Nucleus accumbens (tissue), 56 donors: ENCODE measurements at regions not wholly inside any gene's neighbourhood (a gene's known extent, or its start where the extent isn't known, plus 50 kb on each side); places are given as distances from the start of the nearest gene placed in this dataset.

ENCODE experiments used
- DNase-seq, 56 donors: peaks; one replicate each; lab custom pipeline; 2025; lab: John Stamatoyannopoulos, UW

DNA sequence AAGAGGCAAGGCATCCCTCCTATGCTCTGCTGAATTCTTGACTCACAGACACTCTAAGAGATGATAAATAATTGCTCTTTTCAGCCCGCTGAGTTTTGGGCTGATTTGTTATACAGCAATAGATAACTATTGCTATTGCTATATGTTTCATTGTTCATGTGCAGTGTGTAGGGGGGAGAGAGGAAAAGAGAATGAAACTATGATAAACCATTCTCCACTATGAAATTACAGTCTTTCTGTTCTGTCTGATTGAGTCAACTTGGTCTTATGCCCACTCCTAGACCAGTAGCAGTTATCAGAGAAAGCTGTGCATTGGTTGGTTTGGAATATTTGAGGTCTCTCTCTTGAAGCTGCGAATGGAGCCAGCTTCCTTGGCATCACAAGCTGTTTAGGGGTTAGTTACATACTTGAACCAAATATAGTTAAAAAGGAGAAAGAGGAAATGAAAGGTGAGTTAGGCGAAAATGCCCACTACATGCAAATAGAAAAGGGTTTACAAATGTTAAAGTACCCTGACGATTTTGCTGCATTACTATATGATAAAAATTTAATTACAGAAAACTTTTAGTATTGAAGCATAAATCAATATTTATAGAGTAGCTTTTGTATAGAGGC lies 136.3 kb upstream of the ACTBL2 start:
- DNase-seq: no peak

DNA sequence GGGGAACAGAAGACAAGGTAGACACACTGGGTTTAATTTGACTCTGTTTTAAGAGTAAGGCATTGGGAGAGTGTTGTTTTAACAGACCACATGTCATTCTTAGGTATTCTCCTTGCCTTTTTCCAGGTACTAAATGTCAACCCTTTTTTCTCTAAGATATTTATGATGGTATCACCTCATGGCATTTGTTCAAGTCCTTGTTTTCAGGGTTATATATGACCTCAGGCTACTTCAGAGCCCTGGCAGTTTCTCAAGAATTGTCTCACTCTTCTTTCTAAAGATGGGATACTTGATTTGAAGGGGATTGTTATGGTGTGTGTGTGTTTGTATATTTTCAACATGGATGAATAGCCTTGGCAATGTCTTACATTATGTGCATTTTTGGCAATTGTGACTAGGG lies 131.1 kb upstream of the ACTBL2 start:
- no peak for DNase-seq

DNA sequence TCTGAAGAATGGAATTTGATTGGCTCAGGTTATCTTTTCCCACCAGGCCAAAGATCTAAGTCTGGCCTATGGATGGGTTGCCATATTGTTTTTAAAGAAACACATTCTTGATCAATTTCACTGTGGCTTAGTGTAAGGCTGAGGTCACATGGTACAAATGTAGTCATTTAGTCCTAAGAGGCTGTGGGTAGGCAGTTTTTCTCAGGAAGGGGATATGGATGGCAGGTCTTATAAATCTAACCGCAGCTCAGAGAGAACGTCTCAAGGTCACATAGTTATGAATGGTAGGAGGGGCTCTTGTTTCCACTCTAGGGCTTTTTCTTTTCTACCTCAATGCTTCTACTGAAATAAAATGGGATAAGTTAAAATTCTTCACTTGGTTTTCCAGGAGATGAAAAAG lies 128.6 kb upstream of the ACTBL2 start:
- no peak for DNase-seq

DNA sequence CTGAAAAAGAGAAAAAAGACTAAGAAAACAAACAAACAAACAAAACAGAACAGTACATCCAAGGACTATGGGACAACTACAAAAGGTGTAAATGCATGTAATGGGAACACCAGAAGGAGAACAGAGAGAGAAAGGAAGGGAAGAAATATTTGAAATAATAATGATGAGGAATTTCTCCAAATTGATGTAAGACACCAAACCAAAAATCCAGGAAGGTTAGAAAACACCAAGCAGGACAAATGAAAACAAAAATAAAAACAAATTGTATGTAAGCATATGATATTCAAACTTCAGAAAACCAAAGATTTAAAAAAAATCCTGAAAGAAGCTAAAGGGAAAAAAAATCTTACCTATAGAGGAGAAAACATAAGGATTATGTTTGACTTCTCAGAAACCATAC lies 125.9 kb upstream of the ACTBL2 start:
- DNase-seq: no peak

DNA sequence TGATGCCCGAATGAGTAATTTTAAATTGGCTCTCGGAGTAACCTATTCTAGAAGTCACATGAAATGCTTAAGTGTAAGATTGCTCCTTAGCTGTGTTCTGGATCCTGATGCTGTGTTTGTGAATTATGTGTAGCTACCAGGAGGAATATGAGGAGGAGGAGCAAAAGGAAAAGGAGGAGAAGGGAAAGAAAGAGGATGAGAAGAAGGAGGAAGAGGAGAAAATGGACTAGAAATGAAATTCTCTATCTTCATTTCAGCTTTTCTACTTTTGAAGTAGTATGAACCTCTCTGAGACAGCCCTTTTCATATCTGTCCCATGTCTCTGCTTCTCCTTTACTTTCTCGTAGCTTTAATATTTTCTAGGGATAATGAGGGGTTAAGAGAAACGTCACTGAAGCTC lies 119.4 kb upstream of the ACTBL2 start:
- no peak for DNase-seq

DNA sequence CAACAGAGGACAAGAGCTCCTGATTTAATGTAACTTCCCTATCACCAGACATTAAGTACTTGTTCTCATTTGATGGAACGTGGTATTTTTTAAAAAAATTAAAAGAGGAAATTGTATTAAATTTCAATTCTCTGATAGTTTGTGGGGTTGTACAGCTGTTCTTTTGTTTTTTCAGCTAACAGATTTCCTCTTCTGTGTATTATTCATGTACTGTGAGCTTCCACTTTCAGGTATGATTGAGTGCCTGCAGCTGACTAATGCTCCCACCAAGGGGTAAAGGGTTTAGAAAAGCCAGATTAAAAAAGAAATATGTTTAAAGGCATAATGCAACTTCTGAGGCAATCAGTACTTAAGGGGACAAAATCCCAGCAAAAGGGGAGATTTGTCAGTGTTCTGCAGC lies 117.7 kb upstream of the ACTBL2 start:
- no peak for DNase-seq

DNA sequence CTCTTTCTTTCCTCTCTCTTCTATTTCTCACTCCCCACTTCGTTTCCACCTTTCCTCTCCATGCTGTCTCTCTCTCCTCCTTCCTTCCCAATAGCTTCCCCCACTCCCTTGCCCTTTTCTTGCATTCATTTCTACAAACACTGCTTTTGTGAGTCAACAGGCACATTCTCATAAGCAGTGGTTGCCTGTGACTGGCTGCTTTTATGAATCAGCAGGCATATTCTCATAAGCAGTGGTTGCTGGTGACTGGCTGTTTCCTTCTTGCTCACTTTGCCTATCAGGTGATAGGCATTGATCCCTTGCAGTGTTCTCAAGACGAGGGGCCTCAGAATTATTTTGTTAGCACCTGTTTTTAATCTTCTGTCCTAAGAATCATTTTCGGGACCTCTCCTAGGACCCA lies 116.1 kb upstream of the ACTBL2 start:
- peak in 3 of 56 donors; percentile 5 to 33 (median 12) for DNase-seq

DNA sequence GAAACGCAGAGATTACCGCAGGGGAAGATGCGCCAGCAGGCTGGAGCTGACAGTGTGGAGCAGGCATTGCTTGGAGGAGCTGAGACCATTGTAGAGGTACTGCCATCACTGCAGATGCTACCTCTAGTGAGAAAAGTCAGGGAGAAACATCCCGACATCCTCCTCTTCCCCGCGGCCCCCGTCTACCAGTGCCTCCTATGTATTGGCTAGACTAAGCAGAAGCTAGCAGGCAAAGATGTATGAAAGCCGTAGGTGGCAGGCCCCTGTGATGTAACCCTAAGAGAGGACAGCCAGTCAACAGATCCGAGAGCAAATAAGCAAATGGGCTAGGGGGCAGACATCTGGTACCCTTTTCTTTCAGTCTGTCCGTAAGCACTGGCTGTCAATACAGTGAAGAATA lies 115.5 kb upstream of the ACTBL2 start:
- DNase-seq: peak in 3 of 56 donors; percentile 1 to 6 (median 6)

DNA sequence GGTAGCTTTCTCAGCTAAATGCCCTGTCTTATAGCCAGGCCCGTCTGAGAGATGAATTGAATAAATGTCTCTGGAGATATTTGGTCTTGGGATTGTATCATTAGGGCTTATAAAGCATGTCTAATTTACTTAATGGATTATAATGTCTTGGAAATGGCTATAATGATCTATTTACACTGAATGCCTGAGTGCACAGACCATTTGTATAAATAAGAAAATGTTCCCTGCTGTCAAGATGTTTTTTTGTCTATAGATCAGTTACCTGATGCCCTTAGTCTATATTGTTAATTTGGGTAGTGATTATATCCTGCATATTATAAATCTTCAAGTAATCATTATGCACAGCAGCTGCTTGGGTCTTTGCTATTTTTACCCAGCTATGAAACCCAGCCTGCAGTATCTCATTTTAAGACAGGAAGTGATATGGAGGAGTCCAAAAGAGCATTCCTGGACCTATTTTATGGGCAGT lies 112.9 kb upstream of the ACTBL2 start:
- DNase-seq: no peak

DNA sequence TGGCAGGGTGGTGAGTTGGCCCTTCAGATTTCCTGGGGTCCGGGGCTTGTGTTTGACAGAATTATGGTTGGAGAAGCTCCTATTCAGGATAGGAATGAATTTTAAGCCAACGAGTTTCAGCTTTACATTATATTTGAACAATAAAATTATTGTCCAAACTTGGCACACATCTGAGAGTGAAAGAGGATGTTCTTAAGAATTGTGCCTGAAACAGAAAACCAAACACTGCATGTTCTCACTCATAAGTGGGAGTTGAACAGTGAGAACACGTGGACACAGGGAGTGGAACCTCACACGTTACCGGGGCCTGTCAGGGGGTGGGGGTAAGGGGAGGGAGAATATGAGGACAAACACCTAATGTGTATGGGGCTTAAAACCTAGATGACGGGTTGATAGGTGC lies 111.8 kb upstream of the ACTBL2 start:
- DNase-seq: no peak

DNA sequence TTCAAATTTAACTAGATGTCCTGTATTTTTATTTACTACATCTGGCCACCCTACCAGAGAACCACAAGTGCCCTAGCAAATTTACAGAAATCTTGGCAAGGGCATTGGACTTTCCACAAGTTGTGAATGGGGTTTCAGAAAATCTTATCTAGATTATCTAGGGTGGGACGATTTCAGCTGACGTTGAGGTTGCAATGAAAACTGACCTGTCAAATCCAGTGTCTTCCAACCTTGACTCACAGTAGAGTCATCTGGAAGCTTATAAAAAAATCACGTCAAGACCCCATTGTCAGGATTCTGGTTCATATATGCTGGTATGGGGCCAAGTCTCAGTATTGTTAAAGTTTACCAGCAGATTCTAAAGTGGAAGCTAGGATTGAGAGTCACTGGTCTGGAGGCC lies 109.6 kb upstream of the ACTBL2 start:
- no peak for DNase-seq

DNA sequence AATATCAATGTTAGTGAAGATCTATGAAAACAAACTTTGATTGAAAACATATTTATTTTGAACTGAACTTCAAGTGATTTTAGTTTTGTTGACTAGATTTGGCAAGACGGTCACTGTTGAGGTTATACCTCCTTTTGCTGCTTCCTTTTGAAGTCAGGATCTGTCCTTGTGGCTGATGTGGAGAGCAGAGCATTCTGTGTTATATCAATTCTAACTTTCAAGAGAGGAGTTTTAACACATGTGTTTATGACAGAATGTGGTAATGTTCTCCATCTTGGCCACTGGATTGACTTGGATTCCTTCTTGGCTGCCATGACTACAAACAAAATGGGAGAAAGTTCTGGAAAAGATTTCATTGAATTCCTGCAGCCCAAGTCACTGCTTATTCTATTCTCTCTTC lies 104.0 kb upstream of the ACTBL2 start:
- no peak for DNase-seq

DNA sequence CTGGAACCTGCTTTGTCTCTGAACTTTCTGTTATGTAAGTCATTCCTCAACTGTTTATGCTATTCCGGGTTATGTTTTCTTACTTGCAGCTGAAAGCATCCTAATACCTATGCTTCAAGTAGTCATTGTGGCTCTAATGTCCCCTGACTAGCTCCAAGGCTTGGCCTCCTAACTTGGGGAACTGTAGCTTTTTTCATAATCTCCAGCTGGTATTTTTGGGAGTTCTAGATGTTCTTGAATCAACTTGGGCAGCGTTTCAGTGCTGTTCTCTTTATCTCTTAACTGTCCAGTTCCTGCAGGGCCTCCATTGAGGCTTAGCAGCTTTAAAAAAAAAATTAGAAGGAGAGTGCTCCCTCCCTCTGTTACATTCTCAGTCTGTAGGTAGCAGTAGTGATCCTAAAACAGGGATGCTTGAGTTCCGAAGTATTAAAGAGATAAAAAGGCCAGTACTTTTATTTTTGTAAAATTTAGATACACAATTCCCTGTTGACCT lies 100.0 kb upstream of the ACTBL2 start:
- no peak for DNase-seq

DNA sequence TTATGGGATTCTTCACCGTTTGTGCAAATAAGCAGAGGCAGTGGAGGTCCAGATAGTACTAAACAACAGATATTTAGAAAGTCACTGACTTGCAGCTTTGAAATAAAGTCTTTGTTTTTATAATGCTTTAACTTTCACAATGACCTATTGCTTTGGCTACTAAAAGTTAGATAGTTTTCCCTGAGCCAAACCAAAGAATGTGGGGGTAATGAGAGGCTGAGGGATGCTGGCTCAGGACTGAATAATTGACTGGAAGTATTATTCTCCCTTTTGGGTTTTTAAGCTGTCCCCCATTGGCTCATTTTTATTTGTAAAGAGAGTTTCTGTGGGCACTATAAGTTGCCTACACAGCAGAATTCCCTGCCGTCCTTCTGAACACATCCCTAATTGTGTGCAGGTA lies 99.2 kb upstream of the ACTBL2 start:
- DNase-seq: no peak

DNA sequence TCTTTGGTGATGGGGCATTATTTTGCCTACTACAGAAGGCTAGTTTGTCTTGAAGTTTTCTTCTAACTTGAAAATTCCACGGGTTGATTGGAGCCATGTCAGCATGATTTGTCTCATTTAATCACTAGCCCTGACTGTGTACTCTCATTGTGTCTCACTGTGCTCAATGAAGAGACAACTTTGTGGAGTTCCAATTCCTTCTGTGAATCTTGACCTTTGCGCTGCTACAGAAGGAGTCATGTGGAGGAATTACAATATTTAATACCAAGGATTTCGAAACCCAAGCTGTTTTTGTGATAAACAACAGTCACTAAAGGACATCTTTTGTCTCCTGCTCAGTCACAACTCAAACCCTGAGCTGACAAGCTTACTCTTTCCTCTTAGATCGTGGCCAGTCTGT lies 98.6 kb upstream of the ACTBL2 start:
- DNase-seq: no peak

DNA sequence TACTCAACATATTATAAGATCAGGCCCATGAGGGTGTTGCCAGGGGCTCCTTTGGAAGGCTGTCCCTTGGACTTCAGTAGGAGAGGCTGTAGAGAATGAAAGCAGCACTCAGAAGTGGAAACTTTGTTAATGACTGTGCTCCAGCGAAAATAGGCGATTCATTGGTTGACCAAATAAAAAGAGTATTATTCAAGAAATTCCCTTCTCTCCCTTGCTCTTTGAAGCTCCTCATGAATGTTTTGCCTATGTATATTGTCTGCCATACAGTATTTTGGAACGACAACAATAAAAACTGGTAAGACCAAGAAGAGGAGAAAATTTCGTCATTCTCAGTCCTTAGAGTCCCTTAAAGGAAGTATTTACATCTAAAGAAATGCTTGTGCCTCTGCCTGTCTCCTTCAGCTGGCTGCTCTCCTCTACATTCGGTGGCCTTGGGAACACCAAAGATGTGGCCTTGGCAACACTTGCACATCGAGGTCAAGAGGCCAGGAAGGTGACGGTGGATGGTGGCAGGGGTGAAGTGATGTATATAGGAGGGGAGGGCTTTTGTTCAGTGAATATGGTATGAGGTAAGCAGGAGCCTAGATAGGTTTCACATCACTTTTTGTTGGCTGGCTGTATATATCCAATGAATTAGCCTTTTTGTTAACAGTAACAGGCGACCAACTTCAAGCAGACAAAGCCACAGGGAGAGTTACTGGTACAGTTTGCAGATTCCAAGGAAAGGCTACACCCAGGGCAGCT lies 95.0 kb upstream of the ACTBL2 start:
- DNase-seq: no peak

DNA sequence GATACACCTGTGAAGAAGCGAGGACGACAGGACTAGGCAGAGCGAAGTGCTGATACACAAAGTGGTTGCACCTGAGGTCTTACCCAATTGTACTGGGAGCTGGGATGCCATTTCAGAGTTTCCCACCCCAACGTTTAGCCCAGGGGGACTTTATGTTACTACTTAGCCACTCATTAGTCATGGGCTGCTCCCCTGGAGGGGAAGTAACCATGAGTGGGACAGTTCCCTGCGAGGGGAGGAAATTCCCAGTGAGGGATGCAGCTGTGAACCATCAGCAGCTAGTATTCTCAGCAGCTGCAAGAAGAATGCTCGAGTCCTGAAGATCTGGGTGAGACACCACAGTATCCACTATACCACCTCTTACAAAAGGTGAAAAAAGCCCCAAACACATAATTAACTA lies 93.7 kb upstream of the ACTBL2 start:
- no peak for DNase-seq

DNA sequence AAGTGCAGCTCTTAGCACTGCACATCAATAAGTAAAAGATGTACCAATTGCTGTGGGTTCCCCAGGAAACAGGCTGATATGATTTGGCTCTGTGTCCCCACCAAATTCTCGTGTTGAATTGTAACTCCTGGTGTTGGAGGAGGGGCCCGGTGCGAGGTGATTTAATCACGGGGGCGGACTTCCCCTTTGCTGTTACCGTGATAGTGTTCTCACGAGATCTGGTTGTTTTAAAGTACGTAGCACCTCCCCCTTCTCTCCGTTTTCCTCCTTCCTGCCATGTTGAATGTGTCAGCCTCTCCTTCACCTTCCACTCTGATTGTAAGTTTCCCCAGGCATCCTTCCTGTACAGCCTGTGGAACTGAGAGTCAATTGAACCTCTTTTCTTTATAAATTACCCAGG lies 93.2 kb upstream of the ACTBL2 start:
- no peak for DNase-seq

DNA sequence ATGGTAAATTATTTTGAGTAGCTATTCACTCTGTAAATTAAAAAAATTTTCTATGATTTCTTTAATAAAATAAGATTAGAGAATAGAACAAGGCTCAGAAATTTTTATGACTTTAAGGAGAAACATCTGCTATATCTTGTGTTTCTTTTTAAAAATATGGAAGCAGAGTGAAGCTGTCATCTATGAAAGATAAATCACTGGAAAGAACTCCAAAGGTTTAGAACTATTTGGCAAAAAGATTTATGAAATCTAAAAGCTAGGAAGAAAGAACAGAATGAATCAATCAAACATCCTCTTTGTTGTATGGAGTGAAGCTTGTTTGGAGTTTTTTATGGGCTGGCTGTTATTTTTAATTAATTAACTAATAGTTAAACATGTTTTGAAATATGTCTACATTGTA lies 89.8 kb upstream of the ACTBL2 start:
- no peak for DNase-seq

DNA sequence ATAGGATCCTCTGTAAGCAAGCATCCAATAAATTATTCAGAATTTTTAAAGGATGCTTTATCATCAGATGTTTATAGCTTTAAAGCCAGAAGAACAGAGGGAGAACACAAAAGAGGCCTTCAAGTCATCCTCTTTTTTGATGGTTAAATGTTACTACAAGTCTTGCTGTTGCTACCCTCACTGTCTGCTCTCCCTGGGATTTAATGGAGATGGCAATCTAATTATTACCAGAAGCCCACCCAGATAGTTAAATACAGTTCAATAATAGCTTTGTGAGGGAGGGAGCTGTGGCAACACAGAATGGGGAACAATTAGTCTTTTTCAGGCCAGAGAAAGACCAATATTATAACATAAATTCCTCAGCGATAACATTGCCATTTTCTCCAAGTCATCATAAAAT lies 87.0 kb upstream of the ACTBL2 start:
- DNase-seq: no peak

DNA sequence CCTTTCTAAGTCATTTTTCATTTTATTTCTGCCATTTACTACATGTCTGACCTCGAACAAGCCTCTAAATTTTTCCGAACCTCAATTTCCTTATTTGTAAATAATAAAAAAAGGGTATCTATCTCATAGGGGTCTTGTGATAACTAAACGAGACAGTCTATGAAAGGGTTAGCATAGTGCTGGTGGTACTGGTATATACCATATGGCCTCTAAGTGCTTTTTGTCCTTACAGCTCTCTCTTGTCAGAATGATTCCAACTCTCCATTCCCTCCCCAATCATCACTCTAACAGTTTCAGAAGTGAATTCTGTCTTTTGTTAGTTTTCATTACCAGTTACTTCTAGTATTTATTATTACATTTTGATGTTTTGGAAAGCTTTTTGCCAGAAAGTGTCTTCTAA lies 85.5 kb upstream of the ACTBL2 start:
- DNase-seq: no peak

DNA sequence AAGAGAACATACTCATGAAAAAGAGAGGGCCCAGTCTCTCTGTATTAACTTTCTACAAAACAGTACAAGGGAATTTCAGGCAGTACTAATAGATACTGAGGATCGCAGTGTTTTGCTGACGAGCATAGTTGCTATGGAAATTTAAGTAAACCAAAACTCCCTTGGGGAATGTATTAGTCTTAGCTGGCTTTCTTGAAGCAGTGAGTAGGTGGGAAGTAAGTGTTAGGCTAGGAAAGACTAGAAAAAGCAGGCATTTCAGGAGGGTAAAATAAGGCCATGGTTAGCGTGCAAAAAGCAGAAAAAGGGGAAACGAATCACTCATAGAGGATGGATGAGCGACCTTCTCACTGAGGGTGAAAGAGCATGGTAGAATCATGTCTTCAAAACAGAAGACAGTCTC lies 84.3 kb upstream of the ACTBL2 start:
- no peak for DNase-seq
